Posterior cingulate gyrus (tissue), 11 donors: ENCODE measurements at regions not wholly inside any gene's neighbourhood (a gene's known extent, or its start where the extent isn't known, plus 50 kb on each side); places are given as distances from the start of the nearest gene placed in this dataset.
"Not testable (repeated sequence)": the region's sequence is repeated elsewhere in the genome, so short reads cannot be mapped to it uniquely, and the experiment has no call there.

Experiments used
- DNase-seq, 10 donors: peaks; one replicate each; pipeline versions ENCODE4 v3.0.0 to v3.0.0-alpha.2; 2020 to 2021; ENCODE audit warnings: mixed read lengths in 3 of 10
- intact Hi-C: fragments of 100-400 bp; cut with DNase I; formaldehyde crosslinking; loops from one replicate; pipeline ENCODE4 v1.15.1; 2023

- no peak for DNase-seq
- intact Hi-C loops = no loop called here
Observed at GRCh38 chr1:54475946-54476516, 69.8 kb upstream of the SSBP3 start.

GRCh38 chr1:54475357-54475881, 69.2 kb upstream of the SSBP3 start:
- peak in 1 of 10 donors; percentile 79 for DNase-seq
- intact Hi-C loops = no loop called here

- no peak for DNase-seq
- intact Hi-C loops = no loop called here
Observed at GRCh38 chr1:54474310-54475251, 68.4 kb upstream of the SSBP3 start.

- intact Hi-C loops = no loop called here
- DNase-seq = peak in 1 of 10 donors; percentile 46
Observed at GRCh38 chr1:54471588-54471987, 65.4 kb upstream of the SSBP3 start.

GRCh38 chr1:54469444-54469843, 63.2 kb upstream of the SSBP3 start:
- intact Hi-C loops = not testable (repeated sequence)
- DNase-seq = peak in 1 of 10 donors; percentile 16

GRCh38 chr1:54468288-54469084, 62.3 kb upstream of the SSBP3 start:
- intact Hi-C loops = not testable (repeated sequence)
- peak in 1 of 10 donors; percentile 54 for DNase-seq

GRCh38 chr1:54465351-54465811, 59.2 kb upstream of the SSBP3 start:
- intact Hi-C loops = no loop called here
- DNase-seq = peak in 1 of 10 donors; percentile 87

GRCh38 chr1:54464477-54465146, 58.4 kb upstream of the SSBP3 start:
- DNase-seq = peak in 1 of 10 donors; percentile 43
- intact Hi-C loops = no loop called here

GRCh38 chr1:54464031-54464476, 57.9 kb upstream of the SSBP3 start:
- DNase-seq = peak in 1 of 10 donors; percentile 12
- intact Hi-C loops = no loop called here

GRCh38 chr1:54463259-54464030, 57.3 kb upstream of the SSBP3 start:
- DNase-seq = peak in 1 of 10 donors; percentile 47
- intact Hi-C loops = no loop called here

- DNase-seq = peak in 1 of 10 donors; percentile 60
Observed at GRCh38 chr1:54462597-54463258, 56.5 kb upstream of the SSBP3 start.

GRCh38 chr1:54461731-54462596, 55.8 kb upstream of the SSBP3 start:
- DNase-seq = peak in 1 of 10 donors; percentile 74
- intact Hi-C loops = no loop called here

More at GRCh38 chr1:54462597-54463258, 56.5 kb upstream of the SSBP3 start:
- intact Hi-C loops = no loop called here

- intact Hi-C loops = no loop called here
- DNase-seq = peak in 1 of 10 donors; percentile 30
Observed at GRCh38 chr1:54460861-54461387, 54.7 kb upstream of the SSBP3 start.

GRCh38 chr1:54460351-54460750, 54.2 kb upstream of the SSBP3 start:
- peak in 1 of 10 donors; percentile 71 for DNase-seq
- intact Hi-C loops = no loop called here

GRCh38 chr1:54459726-54460191, 53.6 kb upstream of the SSBP3 start:
- DNase-seq = peak in 1 of 10 donors; percentile 68
- intact Hi-C loops = no loop called here

- intact Hi-C loops = no loop called here
Observed at GRCh38 chr1:54459140-54459539, 52.9 kb upstream of the SSBP3 start.

GRCh38 chr1:54456921-54457529, 50.8 kb upstream of the SSBP3 start:
- DNase-seq = peak in 1 of 10 donors; percentile 10
- intact Hi-C loops = no loop called here

More at GRCh38 chr1:54459140-54459539, 52.9 kb upstream of the SSBP3 start:
- peak in 1 of 10 donors; percentile 2 for DNase-seq
